ENCODE measurements at regions not wholly inside any gene's neighbourhood (a gene's known extent, or its start where the extent isn't known, plus 50 kb on each side); places are given as distances from the start of the nearest gene placed in this dataset.

DNA sequence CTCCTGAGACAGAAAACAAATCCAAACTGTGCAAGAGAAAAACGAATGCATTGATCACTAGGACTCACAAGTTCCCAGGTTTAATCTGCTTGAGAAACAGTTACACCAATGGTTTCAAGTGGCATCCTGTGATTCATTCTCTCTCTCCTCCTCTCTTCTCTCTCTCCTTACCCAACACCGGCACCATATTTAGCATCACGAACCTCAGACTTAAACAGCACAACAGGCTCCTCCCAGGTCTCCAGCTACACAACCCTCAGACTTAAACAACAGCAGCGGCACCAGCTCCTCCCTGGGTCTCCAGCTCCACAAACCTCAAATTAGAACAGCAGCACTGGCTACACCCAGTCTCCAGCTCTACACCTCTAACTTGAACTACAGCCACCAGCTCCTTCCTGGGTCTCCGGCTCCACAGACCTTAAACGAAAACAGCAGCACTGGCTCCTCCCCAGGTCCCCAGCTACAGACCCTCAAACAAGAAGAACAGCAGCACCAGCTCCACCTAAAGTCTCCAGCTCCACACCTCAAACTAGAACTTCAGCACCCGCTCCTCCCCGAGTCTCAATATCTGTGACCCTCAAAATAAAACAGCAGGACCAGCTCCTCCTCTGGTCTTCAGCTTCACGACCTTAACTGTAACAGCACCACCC, 355.9 kb downstream of the PREX1 start:
- TF ChIP-seq, protein P1, sequence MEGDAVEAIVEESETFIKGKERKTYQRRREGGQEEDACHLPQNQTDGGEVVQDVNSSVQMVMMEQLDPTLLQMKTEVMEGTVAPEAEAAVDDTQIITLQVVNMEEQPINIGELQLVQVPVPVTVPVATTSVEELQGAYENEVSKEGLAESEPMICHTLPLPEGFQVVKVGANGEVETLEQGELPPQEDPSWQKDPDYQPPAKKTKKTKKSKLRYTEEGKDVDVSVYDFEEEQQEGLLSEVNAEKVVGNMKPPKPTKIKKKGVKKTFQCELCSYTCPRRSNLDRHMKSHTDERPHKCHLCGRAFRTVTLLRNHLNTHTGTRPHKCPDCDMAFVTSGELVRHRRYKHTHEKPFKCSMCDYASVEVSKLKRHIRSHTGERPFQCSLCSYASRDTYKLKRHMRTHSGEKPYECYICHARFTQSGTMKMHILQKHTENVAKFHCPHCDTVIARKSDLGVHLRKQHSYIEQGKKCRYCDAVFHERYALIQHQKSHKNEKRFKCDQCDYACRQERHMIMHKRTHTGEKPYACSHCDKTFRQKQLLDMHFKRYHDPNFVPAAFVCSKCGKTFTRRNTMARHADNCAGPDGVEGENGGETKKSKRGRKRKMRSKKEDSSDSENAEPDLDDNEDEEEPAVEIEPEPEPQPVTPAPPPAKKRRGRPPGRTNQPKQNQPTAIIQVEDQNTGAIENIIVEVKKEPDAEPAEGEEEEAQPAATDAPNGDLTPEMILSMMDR (IDR thresholded peaks at IDR 0.05; ENCODE audit: low read depth, low read length, poor library complexity, severe bottlenecking): no peak
- no peak for TF ChIP-seq EZH2phosphoT487 (IDR thresholded peaks at IDR 0.05; ENCODE audit: borderline replicate concordance, low read length)
